ENCODE measurements at regions not wholly inside any gene's neighbourhood (a gene's known extent, or its start where the extent isn't known, plus 50 kb on each side); places are given as distances from the start of the nearest gene placed in this dataset.
"Not testable (repeated sequence)": the region's sequence is repeated elsewhere in the genome, so short reads cannot be mapped to it uniquely, and the experiment has no call there.

DNA sequence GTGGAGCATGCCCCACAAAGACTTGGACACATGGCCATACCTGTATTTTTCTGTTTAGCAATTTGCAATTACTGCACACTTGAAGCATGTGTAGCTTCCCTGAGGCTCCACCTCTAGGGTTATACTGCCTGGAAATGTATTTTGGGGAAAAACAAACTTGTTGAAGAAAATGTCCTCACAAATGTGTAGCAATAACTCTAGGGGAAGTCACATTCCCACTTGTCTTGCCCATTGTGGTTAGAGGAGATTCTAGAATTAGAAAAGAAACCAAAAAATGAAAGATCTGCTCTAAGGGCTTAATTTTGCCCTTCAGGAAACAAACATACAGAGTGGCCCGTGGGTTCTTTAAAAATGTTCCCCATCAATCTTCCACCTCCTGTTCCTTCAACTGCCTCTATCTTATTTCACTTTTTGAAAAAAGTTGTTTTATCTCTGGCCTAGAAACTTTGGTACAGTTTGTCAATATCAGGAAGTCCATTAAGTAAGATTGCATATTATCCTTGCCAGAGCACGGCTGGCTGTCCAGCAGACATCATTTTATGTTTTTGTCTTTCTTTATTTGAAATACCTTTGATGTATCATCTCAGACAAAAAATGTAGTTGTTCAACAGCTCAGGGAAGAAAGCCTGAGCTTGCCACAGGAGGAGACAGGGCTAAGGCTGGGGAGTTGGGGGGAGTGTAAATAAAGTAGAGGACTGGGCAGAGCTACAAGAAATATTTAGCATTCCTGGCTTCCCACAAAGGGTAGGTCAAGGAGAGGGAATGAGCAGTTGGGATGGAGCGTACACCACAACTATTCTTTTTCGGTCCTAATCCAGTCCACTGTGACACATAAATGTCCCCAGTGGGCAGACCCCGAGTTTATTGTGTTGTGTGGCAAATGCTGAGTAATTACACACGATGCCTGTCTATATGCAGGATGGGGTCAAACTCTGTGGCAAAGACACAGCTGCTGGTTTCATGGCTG is 96.8 kb upstream of the CDC42EP3 start:
- no peak for DNase-seq (ENCODE audit: low spot score)
- peak in 1 of 2 donors; percentile 28 for ATAC-seq
- Mint-ChIP-seq H3K27me3 (peaks cover 0 to 2% of the 10 kb centered on the region in 2 donors), H3K27ac (peak overlapping the region in 1 of 2 donors; percentile 73), H3K4me1 (ENCODE audit: low read depth in 2 of 2) (peaks cover 10 to 14% of the 10 kb centered on the region in 2 donors), H3K4me3 (peak overlapping the region; percentile 19), H3K36me3 (no peaks in the 10 kb centered on the region), H3K9me3 (no peaks in the 10 kb centered on the region)

DNA sequence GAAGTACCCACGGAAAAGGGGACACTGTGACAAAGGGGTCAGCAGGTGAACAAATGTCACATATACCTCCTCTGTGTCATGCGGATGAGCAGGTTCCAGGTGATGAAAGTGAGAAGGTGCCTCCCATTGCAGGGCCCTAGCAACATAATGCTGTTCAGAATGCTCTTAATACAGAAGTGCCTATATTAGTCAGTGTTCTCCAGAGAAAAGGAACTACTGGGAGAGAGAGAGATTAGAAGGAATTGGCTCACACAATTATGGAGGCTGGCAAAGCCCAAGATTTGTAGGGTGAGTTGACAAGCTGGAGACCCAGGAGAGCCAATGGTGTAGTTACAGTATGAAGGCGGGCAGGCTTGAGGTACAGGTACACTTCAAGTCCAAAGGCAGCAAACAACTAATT is 98.1 kb upstream of the CDC42EP3 start:
- Mint-ChIP-seq H3K4me1 (ENCODE audit: low read depth in 2 of 2) (peaks cover 10 to 14% of the 10 kb centered on the region in 2 donors), H3K4me3 (no peak overlapping the region), H3K27ac (no peak overlapping the region), H3K36me3 (no peaks in the 10 kb centered on the region), H3K27me3 (peaks cover 0 to 2% of the 10 kb centered on the region in 2 donors), H3K9me3 (no peaks in the 10 kb centered on the region)
- no peak for DNase-seq (ENCODE audit: low spot score)
- no peak for ATAC-seq

DNA sequence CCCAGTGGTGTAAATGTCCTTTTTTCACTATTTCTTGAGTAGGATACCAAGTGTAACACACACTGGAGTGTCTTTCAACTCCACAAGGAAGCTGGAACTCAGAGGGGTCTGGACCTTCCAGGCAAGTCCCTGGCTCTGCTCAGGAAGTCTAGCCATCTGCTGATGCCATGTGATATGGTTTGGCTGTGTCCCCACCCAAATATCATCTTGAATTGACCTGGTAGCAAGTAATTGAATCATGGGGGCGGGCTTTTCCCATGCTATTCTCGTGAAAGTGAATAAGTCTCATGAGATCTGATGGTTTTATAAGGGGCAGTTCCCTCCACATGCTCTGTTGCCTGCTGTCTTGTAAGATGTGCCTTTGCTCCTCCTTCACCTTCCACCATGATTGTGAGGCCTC is 99.4 kb upstream of the CDC42EP3 start:
- Mint-ChIP-seq H3K4me1 (ENCODE audit: low read depth in 2 of 2) (peaks cover 10 to 17% of the 10 kb centered on the region in 2 donors), H3K9me3 (no peaks in the 10 kb centered on the region), H3K27me3 (peaks cover 0 to 2% of the 10 kb centered on the region in 2 donors), H3K36me3 (no peaks in the 10 kb centered on the region), H3K27ac (no peak overlapping the region), H3K4me3 (no peak overlapping the region)
- ATAC-seq (no peak), DNase-seq (ENCODE audit: low spot score) (no peak)

DNA sequence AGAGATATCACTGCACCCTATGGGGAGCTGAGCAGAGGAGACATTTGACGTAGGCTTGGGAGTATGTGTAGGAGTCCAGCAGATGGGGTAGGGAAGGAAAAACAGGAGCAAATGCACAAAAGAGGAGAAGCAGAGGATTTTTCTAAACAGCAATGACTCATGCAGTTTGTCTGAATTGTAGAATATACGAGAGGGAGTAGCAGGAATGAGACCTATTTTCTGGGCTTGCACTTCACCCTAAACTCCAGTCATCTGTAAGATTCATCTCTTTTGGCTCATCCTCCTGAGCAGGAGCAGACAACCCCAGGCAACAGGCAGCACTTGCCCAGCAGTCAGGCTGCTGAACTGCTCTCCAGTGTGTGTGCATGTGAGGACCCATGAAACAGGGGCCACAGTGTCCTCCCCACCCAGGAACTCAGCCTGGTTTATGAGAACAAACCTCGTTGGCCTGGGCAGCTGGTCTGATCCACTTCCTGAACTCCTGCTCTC is 100.2 kb upstream of the CDC42EP3 start:
- peaks cover 0 to 2% of the 10 kb centered on the region in 2 donors for H3K27me3 Mint-ChIP-seq
- H3K36me3 Mint-ChIP-seq = no peaks in the 10 kb centered on the region
- DNase-seq (ENCODE audit: low spot score) (no peak), ATAC-seq (peak in 1 of 2 donors; percentile 43)
- H3K27ac Mint-ChIP-seq = peak overlapping the region in 1 of 2 donors; percentile 9
- H3K4me3 Mint-ChIP-seq = no peak overlapping the region
- H3K4me1 Mint-ChIP-seq (ENCODE audit: low read depth in 2 of 2) = peaks cover 10 to 17% of the 10 kb centered on the region in 2 donors
- H3K9me3 Mint-ChIP-seq = no peaks in the 10 kb centered on the region

DNA sequence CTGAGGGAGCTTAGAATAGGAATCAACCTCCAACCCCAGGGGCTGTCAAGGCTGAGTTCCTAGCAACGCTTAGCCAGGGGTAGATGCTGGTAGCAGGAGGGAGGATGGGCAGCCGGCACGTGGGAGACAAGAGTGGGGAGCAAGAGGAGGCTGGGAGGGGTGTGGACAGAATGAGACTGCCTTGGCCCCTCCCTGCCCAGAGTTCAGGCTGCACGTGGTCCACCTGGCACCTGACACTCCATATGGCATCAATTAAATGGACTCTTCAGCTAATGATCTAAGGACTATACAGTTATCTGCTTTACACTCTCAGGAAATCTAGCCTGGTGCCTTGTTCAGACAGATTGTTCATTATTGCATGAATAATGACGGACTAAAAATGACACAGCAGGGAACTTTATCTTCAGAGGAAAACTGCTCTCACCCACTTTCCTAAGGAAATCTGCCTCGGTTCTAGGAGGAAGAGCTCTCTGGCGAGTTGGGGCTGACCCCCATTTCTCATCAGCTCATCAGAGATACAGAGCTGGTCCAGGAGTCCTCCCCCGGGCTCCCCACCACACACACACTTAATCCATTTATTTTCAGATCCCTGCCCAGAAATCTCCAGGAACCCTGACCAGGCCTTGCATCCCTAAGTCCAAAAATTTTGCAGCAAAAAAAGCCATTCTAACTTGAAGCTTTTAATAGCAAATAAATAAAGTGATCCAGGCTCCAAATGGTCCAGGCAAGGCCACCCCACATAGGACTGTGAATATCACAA is 102.1 kb upstream of the CDC42EP3 start:
- no peak for ATAC-seq
- H3K4me3 Mint-ChIP-seq = no peak overlapping the region
- H3K27me3 Mint-ChIP-seq = no peaks in the 10 kb centered on the region
- no peak overlapping the region for H3K27ac Mint-ChIP-seq
- H3K9me3 Mint-ChIP-seq = no peaks in the 10 kb centered on the region
- no peaks in the 10 kb centered on the region for H3K36me3 Mint-ChIP-seq
- DNase-seq (ENCODE audit: low spot score) = no peak
- peaks cover under 1 to 10% of the 10 kb centered on the region in 2 donors for H3K4me1 Mint-ChIP-seq (ENCODE audit: low read depth in 2 of 2)

DNA sequence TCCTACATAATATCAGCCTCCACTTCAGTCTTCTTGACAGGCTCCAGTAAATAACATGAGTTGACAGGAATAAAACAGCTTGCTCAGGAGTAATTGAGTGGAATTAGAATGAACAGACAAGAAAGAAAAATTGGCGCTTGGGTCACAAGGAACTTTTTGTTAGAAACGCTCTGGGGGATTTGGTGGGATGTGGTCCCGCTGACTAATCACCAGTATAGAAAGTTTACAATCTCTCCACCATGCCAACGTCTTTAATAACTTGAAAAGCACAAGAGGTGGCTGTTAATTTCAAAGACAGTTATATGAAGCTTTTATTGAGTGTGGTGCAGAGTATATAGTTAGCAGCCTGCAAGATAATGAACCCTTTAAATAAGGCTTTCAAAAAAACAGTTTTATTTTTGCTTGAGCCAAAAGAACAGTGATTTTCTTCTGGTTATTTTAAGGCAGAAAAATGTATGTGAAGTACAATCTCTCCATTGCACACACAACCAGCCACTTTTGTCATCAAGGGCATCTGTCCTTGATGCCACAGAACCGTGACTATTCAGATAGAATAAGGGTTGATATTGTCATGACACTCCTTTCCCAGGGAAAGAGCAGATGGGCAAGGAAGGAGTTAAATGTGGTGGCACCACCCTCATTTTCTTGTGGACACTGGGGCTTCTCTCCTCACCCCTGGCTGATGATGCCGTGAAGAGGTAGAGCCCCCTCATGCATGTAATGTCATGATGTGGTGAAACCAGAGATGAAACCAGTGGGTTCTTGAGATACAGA is 102.9 kb upstream of the CDC42EP3 start:
- not testable (repeated sequence) for DNase-seq (ENCODE audit: low spot score); ATAC-seq; H3K9me3 Mint-ChIP-seq; H3K36me3 Mint-ChIP-seq; H3K27me3 Mint-ChIP-seq; H3K27ac Mint-ChIP-seq; H3K4me3 Mint-ChIP-seq
- peaks cover 0 to 10% of the 10 kb centered on the region in 2 donors for H3K4me1 Mint-ChIP-seq (ENCODE audit: low read depth in 2 of 2)

DNA sequence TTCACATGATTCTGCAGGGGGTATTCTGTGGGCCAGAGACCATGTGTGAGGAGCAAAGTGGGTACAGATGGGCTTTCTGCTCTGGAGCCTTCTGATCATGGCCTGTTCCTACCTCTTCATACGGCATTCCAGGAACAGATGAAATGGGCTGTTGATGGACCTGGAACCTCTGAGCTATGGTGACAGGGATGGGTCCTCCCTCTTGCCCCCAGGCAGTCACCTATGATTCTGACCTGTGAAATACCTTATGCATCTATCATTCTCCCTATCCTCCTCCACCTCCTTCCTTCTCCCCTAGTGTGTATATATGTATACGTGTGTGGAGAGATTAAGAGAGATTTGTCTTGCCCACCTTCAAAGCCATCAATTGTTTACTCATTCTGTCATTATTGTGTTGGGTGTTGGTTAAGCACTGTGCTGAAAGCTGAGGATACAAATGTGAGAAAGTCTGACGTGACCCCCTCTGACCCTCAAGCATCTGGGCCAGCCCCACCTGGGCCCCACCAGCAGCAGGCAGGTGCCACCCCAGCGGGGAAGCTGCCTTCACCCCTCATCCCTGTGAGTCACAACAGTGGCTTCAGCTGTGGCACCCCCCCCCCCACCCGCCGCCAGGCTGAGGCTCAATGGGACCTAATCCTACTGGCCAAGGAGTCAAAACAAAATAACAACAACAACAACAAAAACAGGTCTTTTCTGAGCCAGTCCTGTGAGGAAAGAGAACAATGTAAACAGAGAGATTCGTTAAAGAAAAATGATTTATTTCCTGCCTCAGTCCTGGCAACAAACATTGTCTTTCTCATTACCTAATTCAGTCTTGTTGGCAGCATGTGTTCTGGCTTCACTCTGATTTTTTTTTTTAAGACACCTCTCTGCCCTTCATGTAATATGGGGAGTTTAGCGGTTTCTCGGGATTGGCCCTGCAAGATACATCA is 103.8 kb upstream of the CDC42EP3 start:
- no peak for DNase-seq (ENCODE audit: low spot score)
- no peaks in the 10 kb centered on the region for H3K36me3 Mint-ChIP-seq
- ATAC-seq = no peak
- no peak overlapping the region for H3K4me3 Mint-ChIP-seq
- no peaks in the 10 kb centered on the region for H3K27me3 Mint-ChIP-seq
- H3K9me3 Mint-ChIP-seq = no peaks in the 10 kb centered on the region
- peaks cover 0 to 10% of the 10 kb centered on the region in 2 donors for H3K4me1 Mint-ChIP-seq (ENCODE audit: low read depth in 2 of 2)
- H3K27ac Mint-ChIP-seq = no peak overlapping the region

DNA sequence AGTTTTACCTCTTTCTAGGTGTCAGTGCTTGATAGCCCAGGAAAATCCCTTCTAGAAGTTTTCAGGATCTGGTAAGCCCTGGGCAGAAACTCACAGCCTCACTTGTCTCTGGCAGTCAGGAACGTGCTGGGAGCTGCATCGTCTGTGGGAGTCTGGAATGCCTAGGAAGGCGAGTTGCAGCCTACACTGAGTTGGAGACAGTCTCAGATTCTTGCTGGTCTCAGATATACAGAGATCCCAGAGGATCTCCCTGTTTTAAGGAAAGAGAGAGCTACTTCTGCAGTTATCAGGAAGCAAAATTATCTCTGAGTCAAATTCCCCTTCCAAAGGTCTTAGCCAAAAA is 104.4 kb upstream of the CDC42EP3 start:
- H3K4me1 Mint-ChIP-seq (ENCODE audit: low read depth in 2 of 2) = peaks cover 0 to 10% of the 10 kb centered on the region in 2 donors
- H3K27me3 Mint-ChIP-seq = no peaks in the 10 kb centered on the region
- H3K36me3 Mint-ChIP-seq = no peaks in the 10 kb centered on the region
- no peak overlapping the region for H3K27ac Mint-ChIP-seq
- ATAC-seq (no peak), DNase-seq (ENCODE audit: low spot score) (no peak)
- H3K9me3 Mint-ChIP-seq = no peaks in the 10 kb centered on the region
- no peak overlapping the region for H3K4me3 Mint-ChIP-seq

DNA sequence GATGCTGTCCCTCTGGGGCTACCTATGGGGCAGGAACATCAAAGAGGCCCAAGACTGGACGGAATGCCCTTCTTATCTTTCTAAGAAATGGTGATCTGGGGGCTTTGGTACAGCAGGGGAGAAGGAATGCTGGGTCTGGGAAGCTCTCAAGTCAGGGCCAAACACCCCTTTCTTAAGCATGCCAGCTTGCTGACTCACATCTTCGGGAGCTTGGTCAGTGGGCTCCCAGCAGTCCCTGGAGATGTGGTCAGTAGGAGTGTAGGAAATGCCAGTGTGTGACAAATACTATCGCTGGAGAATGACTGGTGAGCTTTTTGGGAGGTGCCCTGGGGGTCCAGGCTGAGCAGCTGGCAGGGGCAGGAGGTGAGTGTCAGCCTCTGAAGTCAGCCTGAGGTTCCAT is 105.0 kb upstream of the CDC42EP3 start:
- no peak for ATAC-seq
- DNase-seq (ENCODE audit: low spot score) = no peak
- H3K9me3 Mint-ChIP-seq = no peaks in the 10 kb centered on the region
- H3K36me3 Mint-ChIP-seq = no peaks in the 10 kb centered on the region
- no peaks in the 10 kb centered on the region for H3K27me3 Mint-ChIP-seq
- no peak overlapping the region for H3K4me3 Mint-ChIP-seq
- H3K27ac Mint-ChIP-seq = no peak overlapping the region
- H3K4me1 Mint-ChIP-seq (ENCODE audit: low read depth in 2 of 2) = peaks cover 0 to 10% of the 10 kb centered on the region in 2 donors

DNA sequence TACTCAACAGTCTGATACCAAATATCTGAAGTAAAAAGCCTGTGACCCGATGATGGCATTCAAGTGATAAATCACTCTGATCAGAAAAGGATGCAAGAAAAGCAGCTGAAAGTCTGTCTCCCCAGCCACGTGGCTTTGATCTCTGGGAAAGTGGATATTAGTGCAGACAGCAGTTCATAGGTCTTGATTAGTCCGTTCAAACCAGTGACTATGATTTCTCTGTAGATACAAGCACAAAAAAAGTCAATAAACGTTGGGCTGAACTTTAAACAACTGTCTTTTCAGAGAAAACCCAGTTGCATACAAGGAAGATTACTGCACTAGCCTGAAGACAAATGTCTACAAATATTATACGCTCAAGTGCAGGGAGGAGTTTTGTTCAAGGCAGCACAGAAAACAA is 107.7 kb upstream of the CDC42EP3 start:
- no peak for DNase-seq (ENCODE audit: low spot score)
- Mint-ChIP-seq H3K36me3 (no peaks in the 10 kb centered on the region), H3K27me3 (no peaks in the 10 kb centered on the region), H3K4me3 (no peak overlapping the region), H3K9me3 (no peaks in the 10 kb centered on the region), H3K4me1 (ENCODE audit: low read depth in 2 of 2) (peaks cover 0 to 3% of the 10 kb centered on the region in 2 donors), H3K27ac (no peak overlapping the region)
- ATAC-seq = no peak

DNA sequence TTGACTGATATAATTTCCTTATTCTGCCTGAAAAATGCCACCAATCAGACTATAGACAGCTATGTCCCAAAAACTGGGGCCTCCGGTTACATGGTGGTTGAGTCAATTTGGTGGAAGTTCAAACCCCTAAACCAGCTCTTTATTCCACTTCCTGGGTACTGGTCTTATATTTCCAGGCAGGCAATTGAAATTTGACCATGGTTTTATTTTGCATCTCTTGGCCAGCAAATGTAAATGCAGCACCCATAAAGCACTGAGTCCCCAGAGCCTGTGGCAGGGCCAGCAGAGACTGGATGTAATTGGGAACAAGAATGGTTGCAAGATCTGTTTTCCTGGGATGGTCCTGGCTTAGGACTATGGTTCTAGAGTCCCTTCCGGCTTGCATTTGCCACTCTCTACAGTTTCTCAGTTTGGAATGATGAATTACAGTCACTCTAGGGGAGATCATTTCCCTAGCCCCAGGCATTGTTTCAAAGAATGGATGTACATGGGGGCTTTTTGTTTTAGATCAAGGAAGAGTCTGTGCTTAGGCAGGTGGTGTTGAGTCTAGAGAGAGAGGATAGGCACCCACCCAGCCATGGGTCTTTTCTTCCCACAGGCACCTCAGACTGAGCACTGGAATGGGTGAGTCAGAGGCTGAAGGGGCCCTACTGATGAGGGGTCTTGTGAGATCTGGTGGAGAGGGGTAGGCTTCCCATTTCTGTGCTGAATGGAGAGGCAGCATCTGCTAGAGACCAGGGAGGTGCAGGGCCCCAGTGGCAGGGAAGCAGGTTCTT is 108.4 kb upstream of the CDC42EP3 start:
- H3K36me3 Mint-ChIP-seq = no peaks in the 10 kb centered on the region
- peaks cover 0 to 3% of the 10 kb centered on the region in 2 donors for H3K4me1 Mint-ChIP-seq (ENCODE audit: low read depth in 2 of 2)
- no peaks in the 10 kb centered on the region for H3K27me3 Mint-ChIP-seq
- DNase-seq (ENCODE audit: low spot score) (no peak), ATAC-seq (peak; percentile 26 to 45)
- H3K27ac Mint-ChIP-seq = no peak overlapping the region
- H3K4me3 Mint-ChIP-seq = no peak overlapping the region
- no peaks in the 10 kb centered on the region for H3K9me3 Mint-ChIP-seq

DNA sequence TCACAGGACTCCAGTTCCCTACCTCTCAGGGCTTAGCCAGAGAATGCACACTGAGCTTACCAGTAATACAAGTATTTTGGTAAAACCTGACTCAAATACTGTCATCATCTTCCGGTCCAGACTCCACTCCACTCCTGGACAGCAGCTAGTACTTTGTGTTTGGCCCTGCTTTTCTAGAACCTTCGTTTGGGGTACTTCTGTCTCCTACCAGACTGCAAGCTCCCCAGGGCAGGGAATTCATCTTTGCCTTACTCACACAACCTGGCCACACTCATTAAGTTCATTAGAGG is 108.9 kb upstream of the CDC42EP3 start:
- no peaks in the 10 kb centered on the region for H3K27me3 Mint-ChIP-seq
- H3K4me3 Mint-ChIP-seq = no peak overlapping the region
- no peak overlapping the region for H3K27ac Mint-ChIP-seq
- no peaks in the 10 kb centered on the region for H3K9me3 Mint-ChIP-seq
- DNase-seq (ENCODE audit: low spot score) (no peak), ATAC-seq (no peak)
- H3K36me3 Mint-ChIP-seq = no peaks in the 10 kb centered on the region
- no peaks in the 10 kb centered on the region for H3K4me1 Mint-ChIP-seq (ENCODE audit: low read depth in 2 of 2)

Data from natural killer cell treated with Interleukin-12 subunit alpha and Interleukin-12 subunit beta and Interleukin-15 and Interleukin-18, amount 100 ng/mL, for 72 hours (primary cell).